ENCODE measurements at regions not wholly inside any gene's neighbourhood (a gene's known extent, or its start where the extent isn't known, plus 50 kb on each side); places are given as distances from the start of the nearest gene placed in this dataset.

GRCh38 chr7:18081617-18082016 is 54.0 kb upstream of the PRPS1L1 start:
- DNase-seq = no peak

- DNase-seq = no peak
Observed at GRCh38 chr7:18082169-18082568, 54.5 kb upstream of the PRPS1L1 start.

GRCh38 chr7:18086165-18087025 is 58.7 kb upstream of the PRPS1L1 start:
- no peak for DNase-seq

- DNase-seq = no peak
Observed at GRCh38 chr7:18087026-18087686, 59.5 kb upstream of the PRPS1L1 start.

- no peak for DNase-seq
Observed at GRCh38 chr7:18087687-18088078, 60.0 kb upstream of the PRPS1L1 start.

GRCh38 chr7:18096087-18096486 is 68.4 kb upstream of the PRPS1L1 start:
- no peak for DNase-seq

- DNase-seq = no peak
Observed at GRCh38 chr7:18102576-18102975, 74.9 kb upstream of the PRPS1L1 start.

- DNase-seq = no peak
Observed at GRCh38 chr7:18103436-18104218, 76.0 kb upstream of the PRPS1L1 start.

- DNase-seq = no peak
Observed at GRCh38 chr7:18109762-18110161, 82.1 kb upstream of the PRPS1L1 start.

- DNase-seq = no peak
Observed at GRCh38 chr7:18116661-18117060, 89.0 kb upstream of the PRPS1L1 start.

GRCh38 chr7:18117482-18117881 is 89.8 kb upstream of the PRPS1L1 start:
- no peak for DNase-seq

- no peak for DNase-seq
Observed at GRCh38 chr7:18119985-18120384, 92.3 kb upstream of the PRPS1L1 start.

- DNase-seq = no peak
Observed at GRCh38 chr7:18123508-18124239, 96.0 kb upstream of the PRPS1L1 start.

GRCh38 chr7:18125476-18125875 is 97.8 kb upstream of the PRPS1L1 start:
- no peak for DNase-seq

GRCh38 chr7:18126281-18126680 is 98.6 kb upstream of the PRPS1L1 start:
- DNase-seq = no peak

GRCh38 chr7:18128846-18129245 is 101.2 kb upstream of the PRPS1L1 start:
- no peak for DNase-seq

- DNase-seq = no peak
Observed at GRCh38 chr7:18132811-18133210, 105.2 kb upstream of the PRPS1L1 start.

- no peak for DNase-seq
Observed at GRCh38 chr7:18133921-18134320, 106.3 kb upstream of the PRPS1L1 start.

GRCh38 chr7:18140943-18141342 is 113.3 kb upstream of the PRPS1L1 start:
- no peak for DNase-seq

GRCh38 chr7:18144166-18144565 is 116.5 kb upstream of the PRPS1L1 start:
- DNase-seq = no peak

- no peak for DNase-seq
Observed at GRCh38 chr7:18145160-18145559, 117.5 kb upstream of the PRPS1L1 start.

- no peak for DNase-seq
Observed at GRCh38 chr7:18151422-18151821, 123.8 kb upstream of the PRPS1L1 start.

- DNase-seq = no peak
Observed at GRCh38 chr7:18153183-18153748, 125.6 kb upstream of the PRPS1L1 start.
